ENCODE measurements at regions not wholly inside any gene's neighbourhood (a gene's known extent, or its start where the extent isn't known, plus 50 kb on each side); places are given as distances from the start of the nearest gene placed in this dataset.

GRCh38 chr3:14598143-14598569 lies 53.4 kb upstream of the CCDC174 start:
- H3K9me3 ChIP-seq (replicated peaks; ENCODE audit: insufficient read depth, low read length): no peaks in the 10 kb centered on the region
- H3F3A ChIP-seq (ENCODE audit: insufficient read depth, low read length): no peaks in the 10 kb centered on the region
- no peaks in the 10 kb centered on the region for H3K4me1 ChIP-seq (ENCODE audit: low read length)
- no peak overlapping the region for H3K4me3 ChIP-seq (ENCODE audit: low read length)
- TF ChIP-seq CTCF (IDR thresholded peaks at IDR 0.05; ENCODE audit: low read length) (no peak), EZH2phosphoT487 (IDR thresholded peaks at IDR 0.05; ENCODE audit: low read length) (no peak), EZH2 (optimal IDR thresholded peaks at IDR 0.05; ENCODE audit: low read depth, low read length) (no peak)
- H3K36me3 ChIP-seq (replicated peaks; ENCODE audit: insufficient read depth, low read length): no peaks in the 10 kb centered on the region
- no peaks in the 10 kb centered on the region for H3K9me2 ChIP-seq (replicated peaks; ENCODE audit: insufficient read depth, low read length)
- H3K9ac ChIP-seq (ENCODE audit: low read length): no peak overlapping the region
- H2AFZ ChIP-seq (ENCODE audit: low read length): no peak overlapping the region
- no peaks in the 10 kb centered on the region for H3K79me2 ChIP-seq (ENCODE audit: low read length)
- H3K4me2 ChIP-seq (ENCODE audit: low read depth, low read length): no peak overlapping the region
- no peak overlapping the region for H3K27ac ChIP-seq (ENCODE audit: low read length)
- DNase-seq: peak; percentile 58
- H3K27me3 ChIP-seq (replicated peaks; ENCODE audit: insufficient read depth, low read length): peaks cover 46% of the 10 kb centered on the region
- H4K20me1 ChIP-seq (ENCODE audit: insufficient read depth, low read length): no peaks in the 10 kb centered on the region

- no peak for DNase-seq
These were observed 52.1 kb upstream of the CCDC174 start for GRCh38 chr3:14599488-14599887.

GRCh38 chr3:14600075-14600474 lies 51.5 kb upstream of the CCDC174 start:
- H4K20me1 ChIP-seq (ENCODE audit: insufficient read depth, low read length): no peaks in the 10 kb centered on the region
- TF ChIP-seq EZH2 (optimal IDR thresholded peaks at IDR 0.05; ENCODE audit: low read depth, low read length): no peak
- H3K27ac ChIP-seq (ENCODE audit: low read length): no peak overlapping the region
- no peak overlapping the region for H3K4me2 ChIP-seq (ENCODE audit: low read depth, low read length)
- H3F3A ChIP-seq (ENCODE audit: insufficient read depth, low read length): no peaks in the 10 kb centered on the region
- no peaks in the 10 kb centered on the region for H3K79me2 ChIP-seq (ENCODE audit: low read length)
- H3K36me3 ChIP-seq (replicated peaks; ENCODE audit: insufficient read depth, low read length): no peaks in the 10 kb centered on the region
- no peaks in the 10 kb centered on the region for H3K9me2 ChIP-seq (replicated peaks; ENCODE audit: insufficient read depth, low read length)
- peaks cover 56% of the 10 kb centered on the region for H3K27me3 ChIP-seq (replicated peaks; ENCODE audit: insufficient read depth, low read length)
- no peaks in the 10 kb centered on the region for H3K4me1 ChIP-seq (ENCODE audit: low read length)
- no peak for DNase-seq
- no peaks in the 10 kb centered on the region for H3K9me3 ChIP-seq (replicated peaks; ENCODE audit: insufficient read depth, low read length)
- H3K9ac ChIP-seq (ENCODE audit: low read length): no peak overlapping the region
- no peak overlapping the region for H2AFZ ChIP-seq (ENCODE audit: low read length)
- no peak overlapping the region for H3K4me3 ChIP-seq (ENCODE audit: low read length)

More at GRCh38 chr3:14599488-14599887, 52.1 kb upstream of the CCDC174 start:
- Histone ChIP-seq H2AFZ (ENCODE audit: low read length) (no peak overlapping the region), H3K4me3 (ENCODE audit: low read length) (no peak overlapping the region), H3K36me3 (replicated peaks; ENCODE audit: insufficient read depth, low read length) (no peaks in the 10 kb centered on the region), H3K4me2 (ENCODE audit: low read depth, low read length) (no peak overlapping the region), H3F3A (ENCODE audit: insufficient read depth, low read length) (no peaks in the 10 kb centered on the region), H3K4me1 (ENCODE audit: low read length) (no peaks in the 10 kb centered on the region), H3K79me2 (ENCODE audit: low read length) (no peaks in the 10 kb centered on the region), H3K27ac (ENCODE audit: low read length) (no peak overlapping the region), H3K9me2 (replicated peaks; ENCODE audit: insufficient read depth, low read length) (no peaks in the 10 kb centered on the region), H3K27me3 (replicated peaks; ENCODE audit: insufficient read depth, low read length) (peaks cover 56% of the 10 kb centered on the region), H4K20me1 (ENCODE audit: insufficient read depth, low read length) (no peaks in the 10 kb centered on the region), H3K9ac (ENCODE audit: low read length) (no peak overlapping the region), H3K9me3 (replicated peaks; ENCODE audit: insufficient read depth, low read length) (no peaks in the 10 kb centered on the region)
- TF ChIP-seq CTCF (IDR thresholded peaks at IDR 0.05; ENCODE audit: low read length): no peak
- TF ChIP-seq EZH2 (optimal IDR thresholded peaks at IDR 0.05; ENCODE audit: low read depth, low read length): no peak
- TF ChIP-seq EZH2phosphoT487 (IDR thresholded peaks at IDR 0.05; ENCODE audit: low read length): no peak

GRCh38 chr3:14600856-14601610 lies 50.5 kb upstream of the CCDC174 start:
- TF ChIP-seq EZH2 (optimal IDR thresholded peaks at IDR 0.05; ENCODE audit: low read depth, low read length) (no peak), CTCF (IDR thresholded peaks at IDR 0.05; ENCODE audit: low read length) (no peak), EZH2phosphoT487 (IDR thresholded peaks at IDR 0.05; ENCODE audit: low read length) (no peak)
- Histone ChIP-seq H3K4me3 (ENCODE audit: low read length) (no peak overlapping the region), H3K9ac (ENCODE audit: low read length) (no peak overlapping the region), H3K27me3 (replicated peaks; ENCODE audit: insufficient read depth, low read length) (peaks cover 56% of the 10 kb centered on the region), H3K79me2 (ENCODE audit: low read length) (no peaks in the 10 kb centered on the region), H3F3A (ENCODE audit: insufficient read depth, low read length) (no peaks in the 10 kb centered on the region), H3K4me1 (ENCODE audit: low read length) (no peaks in the 10 kb centered on the region), H3K36me3 (replicated peaks; ENCODE audit: insufficient read depth, low read length) (no peaks in the 10 kb centered on the region), H2AFZ (ENCODE audit: low read length) (no peak overlapping the region), H3K27ac (ENCODE audit: low read length) (no peak overlapping the region), H3K9me2 (replicated peaks; ENCODE audit: insufficient read depth, low read length) (no peaks in the 10 kb centered on the region), H3K4me2 (ENCODE audit: low read depth, low read length) (no peak overlapping the region), H3K9me3 (replicated peaks; ENCODE audit: insufficient read depth, low read length) (no peaks in the 10 kb centered on the region), H4K20me1 (ENCODE audit: insufficient read depth, low read length) (no peaks in the 10 kb centered on the region)
- no peak for DNase-seq

Data from MM.1S (cell line).